WERI-Rb-1 (cell line): ENCODE measurements at regions not wholly inside any gene's neighbourhood (a gene's known extent, or its start where the extent isn't known, plus 50 kb on each side); places are given as distances from the start of the nearest gene placed in this dataset.
"Not testable (repeated sequence)": the region's sequence is repeated elsewhere in the genome, so short reads cannot be mapped to it uniquely, and the experiment has no call there.

Experiments used
- DNase-seq: peaks from one replicate; pipeline ENCODE4 v3.0.0-alpha.2; 2020
- H3K27ac ChIP-seq: fragments of 250-450 bp; sonication (Bioruptor Pico); 2 replicates; pipeline ENCODE4 v1.5.1; 2020; ENCODE audit warnings: mild to moderate bottlenecking, moderate library complexity
- H3K27me3 ChIP-seq: fragments of 250-450 bp; sonication (Bioruptor Pico); 2 replicates; pipeline ENCODE4 v1.5.1; 2021; ENCODE audit warnings: mild to moderate bottlenecking, low read depth, moderate library complexity; ENCODE audit not compliant: insufficient read depth, severe bottlenecking
- H3K36me3 ChIP-seq: fragments of 250-450 bp; sonication (Bioruptor Pico); 2 replicates; pipeline ENCODE4 v1.5.1; 2020; ENCODE audit warnings: mild to moderate bottlenecking, moderate library complexity
- H3K4me3 ChIP-seq: 2 replicates; pipeline ENCODE4 v1.5.1; 2011; ENCODE audit warnings: low read depth, mild to moderate bottlenecking, control low read depth, low read length
- H3K9me3 ChIP-seq: fragments of 250-450 bp; sonication (Bioruptor Pico); 2 replicates; pipeline ENCODE4 v1.5.1; 2021; ENCODE audit warnings: mild to moderate bottlenecking, moderate library complexity; ENCODE audit not compliant: severe bottlenecking
- CTCF ChIP-seq: IDR thresholded peaks from 2 replicates; pipeline ENCODE4 v1.5.1; 2011; ENCODE audit warnings: low read depth, mild to moderate bottlenecking, control low read depth, inconsistent platforms, low read length

- Histone ChIP-seq H3K4me3 (no peak overlapping the region), H3K27me3 (no peaks in the 10 kb centered on the region), H3K36me3 (no peaks in the 10 kb centered on the region), H3K27ac (no peak overlapping the region), H3K9me3 (peaks cover 11% of the 10 kb centered on the region)
- no peak for TF ChIP-seq CTCF
- no peak for DNase-seq
Observed at GRCh38 chr1:55298167-55298894, 83.2 kb upstream of the USP24 start.

GRCh38 chr1:55296247-55296646 is 81.1 kb upstream of the USP24 start:
- DNase-seq, H3K27ac ChIP-seq, H3K27me3 ChIP-seq, H3K36me3 ChIP-seq, H3K4me3 ChIP-seq: not testable (repeated sequence)
- H3K9me3 ChIP-seq, result peaks cover 11% of the 10 kb centered on the region

GRCh38 chr1:55289614-55290013 is 74.5 kb upstream of the USP24 start:
- no peak overlapping the region for H3K27ac ChIP-seq
- no peaks in the 10 kb centered on the region for H3K9me3 ChIP-seq
- no peak for TF ChIP-seq CTCF
- DNase-seq, result no peak
- H3K4me3 ChIP-seq, result no peak overlapping the region
- H3K36me3 ChIP-seq, result no peaks in the 10 kb centered on the region
- peaks cover 9% of the 10 kb centered on the region for H3K27me3 ChIP-seq

GRCh38 chr1:55289042-55289441 is 73.9 kb upstream of the USP24 start:
- no peak for DNase-seq
- Histone ChIP-seq H3K9me3 (no peaks in the 10 kb centered on the region), H3K4me3 (no peak overlapping the region), H3K27me3 (peaks cover 9% of the 10 kb centered on the region), H3K36me3 (no peaks in the 10 kb centered on the region), H3K27ac (no peak overlapping the region)
- TF ChIP-seq CTCF, result no peak

GRCh38 chr1:55288245-55288644 is 73.1 kb upstream of the USP24 start:
- Histone ChIP-seq H3K27ac (no peak overlapping the region), H3K4me3 (no peak overlapping the region), H3K36me3 (no peaks in the 10 kb centered on the region), H3K9me3 (no peaks in the 10 kb centered on the region), H3K27me3 (peaks cover 9% of the 10 kb centered on the region)
- no peak for TF ChIP-seq CTCF
- DNase-seq, result no peak

GRCh38 chr1:55287723-55288122 is 72.6 kb upstream of the USP24 start:
- no peak overlapping the region for H3K4me3 ChIP-seq
- H3K36me3 ChIP-seq, result no peaks in the 10 kb centered on the region

More at GRCh38 chr1:55287723-55288122, 72.6 kb upstream of the USP24 start:
- Histone ChIP-seq H3K9me3 (no peaks in the 10 kb centered on the region), H3K27ac (no peak overlapping the region), H3K27me3 (peaks cover 9% of the 10 kb centered on the region)
- DNase-seq, result peak; percentile 61
- no peak for TF ChIP-seq CTCF
